Peyer's patch (tissue), 4 donors: ENCODE measurements at regions not wholly inside any gene's neighbourhood (a gene's known extent, or its start where the extent isn't known, plus 50 kb on each side); places are given as distances from the start of the nearest gene placed in this dataset.
"Not testable (repeated sequence)": the region's sequence is repeated elsewhere in the genome, so short reads cannot be mapped to it uniquely, and the experiment has no call there.

Experiments
- DNase-seq, 3 donors: peaks; one replicate each; pipeline ENCODE4 v3.0.0-alpha.2; 2017 to 2019
- H3K27ac ChIP-seq, 4 donors: fragments of 200-600 bp; sonication (generic); one replicate each; pipeline ENCODE4 v1.5.1; 2016 to 2019
- H3K27me3 ChIP-seq, 2 donors: fragments of 200-600 bp; sonication (generic); one replicate each; pipeline ENCODE4 v1.5.1; 2019
- H3K36me3 ChIP-seq, 3 donors: fragments of 200-600 bp; sonication (generic); one replicate each; pipeline ENCODE4 v1.5.1; 2016 to 2019
- H3K4me1 ChIP-seq, 4 donors: fragments of 200-600 bp; sonication (generic); one replicate each; pipeline ENCODE4 v1.5.1; 2016 to 2019
- H3K4me3 ChIP-seq, 4 donors: fragments of 200-600 bp; sonication (generic); 1 replicate in 3 of 4; 2 replicates in 1 of 4; pipeline ENCODE4 v1.5.1; 2016 to 2019; ENCODE audit warnings: mild to moderate bottlenecking in 1 of 4
- H3K9me3 ChIP-seq, 4 donors: fragments of 200-600 bp; sonication (generic); one replicate each; pipeline ENCODE4 v1.5.1; 2016 to 2019; ENCODE audit warnings: mild to moderate bottlenecking in 1 of 4
- CTCF ChIP-seq, 6 experiments: fragments of 450-650 bp in 4 of 6; fragments of 200-600 bp in 2 of 6; sonication (generic) in 1 of 6; IDR thresholded peaks; one replicate each; pipeline ENCODE4 v1.5.1; 2017 to 2019; ENCODE audit warnings: antibody characterized with exemption in 6 of 6, mild to moderate bottlenecking in 3 of 6, moderate library complexity in 1 of 6
- POLR2A ChIP-seq, 2 donors: fragments of 450-650 bp; IDR thresholded peaks; one replicate each; pipeline ENCODE4 v1.5.1; 2017; ENCODE audit warnings: antibody characterized with exemption in 2 of 2, mild to moderate bottlenecking in 2 of 2, moderate library complexity in 2 of 2

DNA sequence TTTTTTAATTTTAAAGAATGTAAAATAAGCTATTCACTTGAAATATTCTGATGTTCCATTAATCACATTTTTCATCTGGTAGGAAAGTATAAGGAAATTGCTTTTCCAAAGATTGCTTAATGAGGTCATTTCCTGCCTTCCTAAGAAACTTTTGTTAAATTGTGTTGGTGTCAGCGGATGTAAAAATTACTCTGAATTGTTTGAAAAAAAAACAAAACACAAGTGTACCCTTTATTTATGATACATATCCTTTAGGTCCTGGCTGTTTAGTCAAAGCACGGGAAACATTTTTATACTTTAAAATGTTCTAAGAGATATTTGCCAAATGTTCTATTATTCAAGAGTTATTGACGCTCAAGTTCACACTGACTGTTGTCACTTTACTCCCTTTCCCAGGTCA is 1357.4 kb upstream of the GOT2 start:
- no peak for DNase-seq
- no peak overlapping the region for H3K4me3 ChIP-seq
- H3K4me1 ChIP-seq: no peaks in the 10 kb centered on the region
- no peak overlapping the region for H3K27ac ChIP-seq
- H3K27me3 ChIP-seq: no peaks in the 10 kb centered on the region
- no peak for TF ChIP-seq CTCF (IDR thresholded peaks at IDR 0.05)
- TF ChIP-seq POLR2A (IDR thresholded peaks at IDR 0.05): no peak
- no peaks in the 10 kb centered on the region for H3K9me3 ChIP-seq
- no peaks in the 10 kb centered on the region for H3K36me3 ChIP-seq

GRCh38 chr16:60091071-60091470 is 1357.0 kb upstream of the GOT2 start:
- Histone ChIP-seq H3K36me3 (no peaks in the 10 kb centered on the region), H3K9me3 (no peaks in the 10 kb centered on the region), H3K4me3 (no peak overlapping the region), H3K27ac (no peak overlapping the region), H3K4me1 (no peaks in the 10 kb centered on the region), H3K27me3 (no peaks in the 10 kb centered on the region)
- DNase-seq: no peak
- no peak for TF ChIP-seq POLR2A (IDR thresholded peaks at IDR 0.05)
- no peak for TF ChIP-seq CTCF (IDR thresholded peaks at IDR 0.05)

- no peaks in the 10 kb centered on the region for H3K27me3 ChIP-seq
- no peaks in the 10 kb centered on the region for H3K9me3 ChIP-seq
- no peak overlapping the region for H3K4me3 ChIP-seq
- no peaks in the 10 kb centered on the region for H3K4me1 ChIP-seq
- H3K27ac ChIP-seq: no peak overlapping the region
- DNase-seq: no peak
- TF ChIP-seq CTCF (IDR thresholded peaks at IDR 0.05): no peak
- TF ChIP-seq POLR2A (IDR thresholded peaks at IDR 0.05): no peak
- H3K36me3 ChIP-seq: no peaks in the 10 kb centered on the region
Measured at GRCh38 chr16:60087530-60087929, 1353.4 kb upstream of the GOT2 start.

GRCh38 chr16:60078819-60079218 is 1344.7 kb upstream of the GOT2 start:
- not testable (repeated sequence) for H3K4me1 ChIP-seq, DNase-seq, H3K36me3 ChIP-seq, H3K27me3 ChIP-seq, H3K27ac ChIP-seq, H3K9me3 ChIP-seq, H3K4me3 ChIP-seq

DNA sequence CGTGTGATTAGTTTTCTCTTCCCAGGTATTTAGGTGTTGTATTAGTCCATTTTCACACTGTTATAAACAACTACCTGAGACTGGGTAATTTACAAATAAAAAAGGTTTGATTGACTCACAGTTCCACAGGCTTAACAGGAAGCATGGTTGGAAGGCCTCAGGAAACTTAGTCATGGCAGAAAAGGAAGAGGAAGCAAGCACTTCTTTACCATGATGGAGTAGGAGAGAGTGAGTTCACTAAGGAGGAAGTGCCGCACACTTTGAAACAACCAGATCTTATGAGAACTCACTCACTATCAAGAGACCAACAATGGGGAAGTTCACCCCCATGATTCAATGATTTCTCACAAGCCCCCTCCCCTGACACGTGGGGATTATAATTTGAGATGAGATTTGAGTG is 1343.7 kb upstream of the GOT2 start:
- Histone ChIP-seq H3K36me3 (no peaks in the 10 kb centered on the region), H3K27ac (no peak overlapping the region), H3K4me1 (no peaks in the 10 kb centered on the region), H3K4me3 (no peak overlapping the region), H3K9me3 (peaks cover 0 to 3% (median 0%) of the 10 kb centered on the region in 4 donors), H3K27me3 (no peaks in the 10 kb centered on the region)
- no peak for DNase-seq
- no peak for TF ChIP-seq POLR2A (IDR thresholded peaks at IDR 0.05)
- TF ChIP-seq CTCF (IDR thresholded peaks at IDR 0.05): no peak

DNA sequence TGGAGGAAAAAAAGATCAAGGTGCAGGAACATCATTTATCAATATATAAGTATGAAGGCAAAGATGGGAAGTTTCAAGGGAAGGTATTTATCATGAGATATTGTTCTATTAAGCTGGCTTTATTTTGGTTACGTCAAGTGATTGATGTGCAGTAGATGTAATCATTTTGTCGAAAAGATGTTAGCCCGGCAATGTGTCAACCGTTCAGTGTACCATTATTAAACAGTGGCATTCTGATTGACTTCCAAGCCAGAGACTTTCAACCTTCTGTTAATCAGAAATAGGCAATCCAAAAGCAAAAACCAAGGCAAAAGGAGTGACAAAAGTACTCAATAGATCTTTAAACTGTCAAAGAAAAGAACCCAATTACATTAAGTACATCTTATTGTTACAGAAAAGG is 1340.3 kb upstream of the GOT2 start:
- Histone ChIP-seq H3K36me3 (no peaks in the 10 kb centered on the region), H3K4me3 (no peak overlapping the region), H3K9me3 (peaks cover 0 to 3% (median 0%) of the 10 kb centered on the region in 4 donors), H3K4me1 (no peaks in the 10 kb centered on the region), H3K27ac (no peak overlapping the region), H3K27me3 (no peaks in the 10 kb centered on the region)
- TF ChIP-seq CTCF (IDR thresholded peaks at IDR 0.05) (no peak), POLR2A (IDR thresholded peaks at IDR 0.05) (no peak)
- DNase-seq: no peak
